SK-N-DZ (cell line): ENCODE measurements at regions not wholly inside any gene's neighbourhood (a gene's known extent, or its start where the extent isn't known, plus 50 kb on each side); places are given as distances from the start of the nearest gene placed in this dataset.
A peak's percentile ranks its signal among the peaks of the same experiment; 100 is the strongest.

ENCODE experiments used
- DNase-seq: peaks from one replicate; pipeline ENCODE4 v3.0.0-alpha.2; 2015; ENCODE audit warnings: low spot score

GRCh38 chr17:79399610-79400144 is 211.2 kb downstream of the RBFOX3 start:
- DNase-seq: no peak

- no peak for DNase-seq
Observed at GRCh38 chr17:79398441-79398840, 212.4 kb downstream of the RBFOX3 start.

GRCh38 chr17:79396696-79397095 is 214.2 kb downstream of the RBFOX3 start:
- DNase-seq: no peak

- DNase-seq: no peak
Observed at GRCh38 chr17:79395545-79395944, 215.3 kb downstream of the RBFOX3 start.

GRCh38 chr17:79395066-79395465 is 215.8 kb downstream of the RBFOX3 start:
- DNase-seq: no peak

- DNase-seq: peak; percentile 58
Observed at GRCh38 chr17:79393358-79394052, 217.3 kb downstream of the RBFOX3 start.

- no peak for DNase-seq
Observed at GRCh38 chr17:79392598-79392997, 218.3 kb downstream of the RBFOX3 start.

- peak; percentile 65 for DNase-seq
Observed at GRCh38 chr17:79391376-79392233, 219.2 kb downstream of the RBFOX3 start.

- DNase-seq: no peak
Observed at GRCh38 chr17:79389896-79390295, 221.0 kb downstream of the RBFOX3 start.

GRCh38 chr17:79388556-79389295 is 222.1 kb downstream of the RBFOX3 start:
- DNase-seq: peak; percentile 51

GRCh38 chr17:79387783-79388182 is 223.1 kb downstream of the RBFOX3 start:
- DNase-seq: no peak

GRCh38 chr17:79385962-79386563 is 224.8 kb downstream of the RBFOX3 start:
- DNase-seq: no peak

GRCh38 chr17:79382313-79382712 is 228.5 kb downstream of the RBFOX3 start:
- DNase-seq: no peak

GRCh38 chr17:79379700-79380445 is 231.0 kb downstream of the RBFOX3 start:
- DNase-seq: no peak

GRCh38 chr17:79377230-79377786 is 233.5 kb downstream of the RBFOX3 start:
- DNase-seq: no peak

- DNase-seq: no peak
Observed at GRCh38 chr17:79374807-79375206, 236.0 kb downstream of the RBFOX3 start.

GRCh38 chr17:79374087-79374689 is 236.7 kb downstream of the RBFOX3 start:
- DNase-seq: no peak

GRCh38 chr17:79372470-79373238 is 238.2 kb downstream of the RBFOX3 start:
- DNase-seq: no peak

- no peak for DNase-seq
Observed at GRCh38 chr17:79371984-79372383, 238.9 kb downstream of the RBFOX3 start.
